ENCODE measurements at regions not wholly inside any gene's neighbourhood (a gene's known extent, or its start where the extent isn't known, plus 50 kb on each side); places are given as distances from the start of the nearest gene placed in this dataset.
A peak's percentile ranks its signal among the peaks of the same experiment; 100 is the strongest.
"Not testable (repeated sequence)": the region's sequence is repeated elsewhere in the genome, so short reads cannot be mapped to it uniquely, and the experiment has no call there.

DNA sequence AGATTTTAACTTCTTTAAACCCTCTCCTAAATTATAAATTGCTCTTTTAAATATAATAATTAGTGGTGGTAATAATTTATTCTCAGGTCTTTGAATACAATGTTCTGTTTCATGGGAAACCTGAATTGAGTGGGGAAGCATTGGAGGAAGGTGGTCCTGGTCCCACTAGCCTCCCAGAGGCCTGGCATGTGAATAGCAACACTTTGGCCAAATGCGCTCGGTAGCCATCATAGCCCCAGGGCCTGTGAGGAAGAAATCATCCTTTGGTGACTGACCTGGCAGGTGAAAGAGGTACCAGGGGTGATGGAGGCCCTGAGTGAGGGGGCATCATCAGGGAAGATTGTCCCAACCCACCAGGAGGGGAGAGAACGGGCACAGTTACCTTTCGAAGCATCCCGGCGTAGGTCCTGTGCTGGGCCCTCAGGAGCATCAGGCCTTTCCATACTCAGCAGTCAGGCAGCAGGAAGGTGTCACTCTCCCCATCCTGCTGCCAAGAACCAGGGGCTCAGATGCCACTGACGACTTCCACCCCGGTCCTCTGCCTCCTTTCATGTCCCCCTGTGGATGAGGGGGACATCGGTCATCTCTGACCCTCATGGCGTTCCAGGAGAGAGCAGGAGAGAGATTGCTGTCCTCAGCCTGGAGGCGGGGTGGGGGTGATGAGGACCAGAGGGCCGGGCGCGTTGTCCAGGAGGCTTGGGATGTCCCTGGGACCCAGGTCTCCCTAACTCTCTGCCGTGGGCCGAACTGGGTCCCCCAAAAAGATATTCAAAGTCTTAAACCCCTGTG, 78.6 kb upstream of the HPCAL1 start:
- Mint-ChIP-seq H3K27me3 (ENCODE audit: low read depth) (no peaks in the 10 kb centered on the region), H3K36me3 (ENCODE audit: low read depth) (no peaks in the 10 kb centered on the region), H3K9me3 (no peaks in the 10 kb centered on the region), H3K4me1 (ENCODE audit: low read depth) (no peaks in the 10 kb centered on the region), H3K27ac (no peak overlapping the region), H3K4me3 (no peak overlapping the region)
- DNase-seq (ENCODE audit: low spot score) = no peak

DNA sequence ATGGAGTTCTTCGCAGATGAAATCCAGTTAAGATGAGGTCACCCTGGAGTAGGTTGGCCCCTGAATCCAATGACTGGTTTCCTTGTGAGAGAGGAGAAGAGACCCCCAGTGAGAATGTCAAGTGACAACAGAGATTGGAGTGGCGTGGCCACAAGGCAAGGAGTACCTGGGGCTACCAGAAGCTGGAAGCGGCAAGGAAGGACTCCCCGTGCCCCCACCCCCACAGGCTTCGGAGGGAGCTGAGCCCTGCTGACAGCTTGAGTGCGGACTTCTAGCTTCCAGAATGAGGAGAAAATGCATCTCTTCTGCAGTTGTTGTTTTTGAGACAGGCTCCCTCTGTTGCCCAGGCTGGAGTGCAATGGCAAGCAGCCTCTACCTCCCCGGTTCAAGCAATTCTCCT, 78.0 kb upstream of the HPCAL1 start:
- H3K4me1 Mint-ChIP-seq (ENCODE audit: low read depth) = no peaks in the 10 kb centered on the region
- no peaks in the 10 kb centered on the region for H3K36me3 Mint-ChIP-seq (ENCODE audit: low read depth)
- H3K27me3 Mint-ChIP-seq (ENCODE audit: low read depth) = no peaks in the 10 kb centered on the region
- no peak for DNase-seq (ENCODE audit: low spot score)
- no peak overlapping the region for H3K4me3 Mint-ChIP-seq
- no peak overlapping the region for H3K27ac Mint-ChIP-seq
- no peaks in the 10 kb centered on the region for H3K9me3 Mint-ChIP-seq

DNA sequence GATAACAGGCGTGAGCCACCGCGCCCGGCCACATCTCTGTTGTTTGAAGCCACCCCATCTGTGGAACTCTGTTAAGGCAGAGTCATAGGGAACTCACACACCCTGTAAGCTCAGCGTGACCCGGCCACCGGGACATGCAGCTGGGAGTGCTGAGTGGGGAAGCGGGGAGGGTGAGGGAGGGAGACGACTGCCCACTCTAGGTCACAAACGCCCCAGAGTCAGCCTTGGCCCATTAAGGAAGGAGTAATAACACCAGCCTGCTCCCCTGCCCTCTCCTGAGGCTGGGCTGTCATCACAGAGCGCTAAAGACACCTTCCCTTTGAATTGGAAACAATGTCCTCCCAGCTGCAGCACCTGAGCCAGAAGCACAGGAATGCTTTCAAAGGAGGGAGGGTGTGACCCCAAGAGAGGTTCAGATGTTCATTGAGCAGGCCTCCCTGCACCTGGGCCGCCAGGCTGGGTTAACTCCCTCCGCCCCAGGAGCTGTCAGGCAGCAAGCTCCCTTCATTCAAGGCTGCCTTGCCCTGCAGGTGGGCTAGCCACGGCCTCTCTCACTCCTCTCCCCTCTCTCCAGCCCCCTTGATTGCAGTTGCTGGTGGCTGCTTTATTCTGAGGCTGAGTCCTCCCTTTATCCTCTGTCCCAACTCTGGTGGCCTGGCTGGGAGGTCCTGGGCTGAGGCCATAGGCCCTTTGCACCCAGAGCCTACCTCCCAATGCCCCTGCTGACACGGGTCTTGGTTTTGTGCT, 77.2 kb upstream of the HPCAL1 start:
- no peak overlapping the region for H3K4me3 Mint-ChIP-seq
- H3K4me1 Mint-ChIP-seq (ENCODE audit: low read depth) = no peaks in the 10 kb centered on the region
- DNase-seq (ENCODE audit: low spot score) = no peak
- H3K9me3 Mint-ChIP-seq = no peaks in the 10 kb centered on the region
- no peaks in the 10 kb centered on the region for H3K36me3 Mint-ChIP-seq (ENCODE audit: low read depth)
- H3K27me3 Mint-ChIP-seq (ENCODE audit: low read depth) = no peaks in the 10 kb centered on the region
- H3K27ac Mint-ChIP-seq = no peak overlapping the region

DNA sequence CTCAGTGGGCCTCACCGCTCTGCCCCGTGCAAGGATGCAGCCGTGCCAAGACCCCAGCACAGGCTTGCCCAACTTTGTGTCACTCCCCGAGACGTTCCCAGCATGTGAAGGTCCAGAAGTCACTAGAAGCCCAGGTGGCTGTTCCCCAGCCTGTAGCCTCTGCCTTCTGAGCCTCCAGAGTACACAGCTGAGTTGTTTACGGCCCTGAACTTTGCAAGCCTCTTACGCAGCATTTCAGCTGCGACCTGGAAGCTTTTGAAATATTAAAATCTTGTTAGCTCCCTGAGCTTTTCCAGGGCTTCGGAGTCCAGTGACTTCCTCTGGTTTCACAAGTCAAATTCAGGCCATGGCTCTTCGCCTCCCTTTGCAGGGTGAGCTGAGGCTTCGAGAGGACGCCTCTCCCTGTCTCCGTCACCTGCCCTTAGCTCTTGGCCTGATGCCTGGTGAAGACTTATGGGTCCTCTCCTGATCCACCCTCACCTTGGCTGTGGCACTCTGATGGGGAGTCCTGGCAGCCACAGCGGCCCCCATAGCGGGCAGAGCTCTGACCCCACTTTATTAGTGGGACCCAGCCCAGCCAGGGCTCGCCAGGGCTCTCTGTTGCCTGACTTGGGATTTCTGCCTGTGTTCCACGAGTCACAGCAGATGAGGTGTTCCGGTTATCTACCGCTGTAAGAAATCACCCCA, 76.5 kb upstream of the HPCAL1 start:
- no peak overlapping the region for H3K4me3 Mint-ChIP-seq
- H3K27me3 Mint-ChIP-seq (ENCODE audit: low read depth) = no peaks in the 10 kb centered on the region
- H3K27ac Mint-ChIP-seq = no peak overlapping the region
- H3K36me3 Mint-ChIP-seq (ENCODE audit: low read depth) = no peaks in the 10 kb centered on the region
- DNase-seq (ENCODE audit: low spot score) = no peak
- H3K9me3 Mint-ChIP-seq = no peaks in the 10 kb centered on the region
- no peaks in the 10 kb centered on the region for H3K4me1 Mint-ChIP-seq (ENCODE audit: low read depth)

DNA sequence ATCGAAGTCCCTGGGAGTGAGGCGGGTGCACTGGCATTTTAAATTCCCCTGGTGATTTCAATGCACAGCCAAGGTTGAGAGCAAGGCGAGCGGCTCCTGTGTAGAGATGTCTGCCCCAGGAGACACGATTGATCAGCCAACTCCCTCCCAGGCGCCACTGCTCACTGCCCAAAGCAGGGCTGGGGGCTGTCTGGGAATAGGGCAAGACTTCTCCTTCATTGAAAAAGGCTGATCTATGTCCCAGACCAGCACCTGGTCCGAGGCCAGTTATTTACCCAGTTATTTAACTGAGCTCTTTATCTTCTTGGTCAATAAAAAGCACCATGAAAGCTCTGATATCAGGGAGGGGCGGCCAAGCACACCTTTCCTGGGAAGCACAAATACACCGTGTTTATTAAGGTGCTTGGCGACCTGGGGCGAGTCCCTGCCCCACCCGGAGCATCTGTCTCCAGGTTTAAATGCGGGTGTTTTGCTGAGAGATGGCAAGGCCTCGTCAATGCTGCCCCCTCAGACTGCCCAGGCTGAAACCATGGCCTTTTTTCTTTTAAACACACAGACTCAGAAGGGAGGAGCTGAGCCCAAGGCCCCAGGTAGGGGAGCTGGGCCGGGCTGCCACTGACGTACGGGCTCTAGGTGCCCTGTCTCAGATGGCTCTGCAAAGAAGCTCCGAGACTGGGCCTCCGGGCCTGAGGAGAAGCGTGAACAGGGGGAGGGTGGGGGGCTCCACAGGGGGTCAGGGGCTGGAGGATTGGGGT, 73.9 kb upstream of the HPCAL1 start:
- Mint-ChIP-seq H3K4me1 (ENCODE audit: low read depth) (peaks cover 5% of the 10 kb centered on the region), H3K27me3 (ENCODE audit: low read depth) (peaks cover 2% of the 10 kb centered on the region), H3K4me3 (no peak overlapping the region), H3K27ac (no peak overlapping the region), H3K9me3 (peaks cover 4% of the 10 kb centered on the region), H3K36me3 (ENCODE audit: low read depth) (no peaks in the 10 kb centered on the region)
- no peak for DNase-seq (ENCODE audit: low spot score)

DNA sequence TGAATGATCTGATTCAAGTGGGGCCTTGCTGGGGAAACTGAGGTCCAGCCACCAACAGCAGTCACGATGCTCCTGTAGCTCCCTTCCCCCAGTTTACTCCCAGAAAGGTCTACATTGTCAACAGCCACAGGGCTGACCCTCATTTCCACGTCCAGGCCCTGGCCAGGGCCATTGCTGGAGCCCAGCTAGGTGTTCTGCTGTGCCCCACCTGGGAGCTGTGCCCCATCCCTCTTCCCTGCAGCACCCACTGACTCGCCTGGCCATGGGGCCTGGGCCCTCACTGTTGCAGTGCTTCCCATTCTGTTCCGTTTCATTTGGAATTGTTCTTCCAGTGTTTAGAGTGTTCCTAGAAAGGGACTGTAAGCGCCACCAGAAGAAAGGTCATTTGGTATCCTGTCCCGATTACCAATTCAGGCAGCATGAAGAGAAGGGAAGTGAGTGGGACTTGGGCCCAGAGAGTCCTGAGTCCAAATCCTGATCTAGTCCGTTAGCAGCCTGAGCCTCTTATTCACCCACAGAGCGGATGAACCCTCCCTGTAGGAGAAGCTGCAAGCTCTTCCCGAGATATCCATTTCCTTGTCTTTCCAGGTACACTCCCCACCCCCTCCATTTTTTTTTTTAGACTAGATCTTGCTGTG, 73.1 kb upstream of the HPCAL1 start:
- H3K27ac Mint-ChIP-seq = no peak overlapping the region
- H3K9me3 Mint-ChIP-seq = peaks cover 4% of the 10 kb centered on the region

DNA sequence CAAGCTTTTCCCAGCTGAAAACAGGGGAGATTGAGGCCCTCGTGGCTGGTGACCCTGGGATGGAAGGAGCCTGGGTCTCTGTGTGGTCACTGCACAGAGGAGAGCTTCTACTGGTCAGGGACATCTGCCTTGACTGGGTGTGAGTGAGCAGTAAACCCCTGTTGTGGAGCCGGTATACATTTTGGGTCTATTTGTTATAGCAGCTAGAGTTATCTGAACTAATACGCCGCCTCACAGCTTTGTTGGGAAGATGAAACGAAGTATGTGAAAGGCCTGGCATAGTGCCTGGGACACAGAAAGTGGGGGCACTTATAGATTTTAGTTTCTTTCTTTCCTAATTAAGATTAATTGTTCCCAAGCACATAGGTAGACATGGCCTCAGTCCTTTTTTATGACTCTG, 72.2 kb upstream of the HPCAL1 start:
- H3K36me3 Mint-ChIP-seq (ENCODE audit: low read depth) = no peaks in the 10 kb centered on the region
- no peak overlapping the region for H3K4me3 Mint-ChIP-seq
- no peak for DNase-seq (ENCODE audit: low spot score)
- H3K27ac Mint-ChIP-seq = no peak overlapping the region
- H3K4me1 Mint-ChIP-seq (ENCODE audit: low read depth) = peaks cover 5% of the 10 kb centered on the region
- peaks cover 4% of the 10 kb centered on the region for H3K9me3 Mint-ChIP-seq
- peaks cover 2% of the 10 kb centered on the region for H3K27me3 Mint-ChIP-seq (ENCODE audit: low read depth)

More for the DNA sequence above, 73.1 kb upstream of the HPCAL1 start:
- Mint-ChIP-seq H3K4me1 (ENCODE audit: low read depth) (peaks cover 5% of the 10 kb centered on the region), H3K27me3 (ENCODE audit: low read depth) (peaks cover 2% of the 10 kb centered on the region), H3K36me3 (ENCODE audit: low read depth) (no peaks in the 10 kb centered on the region), H3K4me3 (no peak overlapping the region)
- DNase-seq (ENCODE audit: low spot score) = no peak

DNA sequence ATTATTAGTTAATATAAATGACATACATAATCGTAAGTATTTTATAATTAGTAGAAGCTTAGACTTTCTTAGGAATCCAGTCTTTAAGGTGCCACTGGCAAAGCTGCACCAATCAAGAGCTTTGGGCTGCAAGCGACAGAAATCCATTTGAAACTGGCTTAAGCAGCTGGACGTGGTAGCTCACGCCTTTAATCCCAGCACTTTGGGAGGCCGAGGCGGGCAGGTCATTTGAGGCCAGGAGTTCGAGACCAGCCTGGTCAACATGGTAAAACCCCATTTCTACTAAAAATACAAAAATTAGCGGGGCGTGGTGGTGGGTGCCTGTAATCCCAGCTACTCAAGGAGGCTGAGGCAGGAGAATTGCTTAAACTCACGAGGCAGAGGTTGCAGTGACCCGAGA, 71.8 kb upstream of the HPCAL1 start:
- not testable (repeated sequence) for H3K4me1 Mint-ChIP-seq (ENCODE audit: low read depth); H3K9me3 Mint-ChIP-seq; H3K27me3 Mint-ChIP-seq (ENCODE audit: low read depth); H3K4me3 Mint-ChIP-seq; DNase-seq (ENCODE audit: low spot score); H3K27ac Mint-ChIP-seq; H3K36me3 Mint-ChIP-seq (ENCODE audit: low read depth)

DNA sequence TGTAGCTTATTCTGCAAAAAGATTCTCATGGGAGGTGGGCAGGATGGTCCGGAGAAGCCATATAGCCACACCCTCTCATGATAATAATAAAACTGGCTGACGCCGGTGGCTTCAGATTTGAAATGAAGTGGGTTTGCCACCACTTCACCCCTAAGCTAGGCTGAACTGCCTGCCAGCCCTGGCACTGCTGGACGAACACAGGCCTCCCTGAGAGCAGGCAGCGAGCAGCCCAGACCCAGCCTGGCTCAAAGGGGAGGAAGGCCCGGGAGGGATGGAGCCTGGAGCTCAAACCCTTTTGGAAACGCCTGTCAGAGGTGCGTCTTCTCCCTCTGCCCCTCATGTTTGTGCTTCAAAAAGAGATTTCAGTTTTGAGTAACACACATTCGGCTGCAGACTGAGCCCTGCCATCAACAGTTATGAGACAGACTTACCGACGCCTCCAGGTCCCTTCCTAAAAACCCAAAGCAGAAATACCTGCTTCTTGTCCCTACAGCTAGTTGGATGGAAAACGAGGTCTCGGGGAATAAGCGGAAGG, 71.1 kb upstream of the HPCAL1 start:
- no peak overlapping the region for H3K27ac Mint-ChIP-seq
- peaks cover 2% of the 10 kb centered on the region for H3K27me3 Mint-ChIP-seq (ENCODE audit: low read depth)

DNA sequence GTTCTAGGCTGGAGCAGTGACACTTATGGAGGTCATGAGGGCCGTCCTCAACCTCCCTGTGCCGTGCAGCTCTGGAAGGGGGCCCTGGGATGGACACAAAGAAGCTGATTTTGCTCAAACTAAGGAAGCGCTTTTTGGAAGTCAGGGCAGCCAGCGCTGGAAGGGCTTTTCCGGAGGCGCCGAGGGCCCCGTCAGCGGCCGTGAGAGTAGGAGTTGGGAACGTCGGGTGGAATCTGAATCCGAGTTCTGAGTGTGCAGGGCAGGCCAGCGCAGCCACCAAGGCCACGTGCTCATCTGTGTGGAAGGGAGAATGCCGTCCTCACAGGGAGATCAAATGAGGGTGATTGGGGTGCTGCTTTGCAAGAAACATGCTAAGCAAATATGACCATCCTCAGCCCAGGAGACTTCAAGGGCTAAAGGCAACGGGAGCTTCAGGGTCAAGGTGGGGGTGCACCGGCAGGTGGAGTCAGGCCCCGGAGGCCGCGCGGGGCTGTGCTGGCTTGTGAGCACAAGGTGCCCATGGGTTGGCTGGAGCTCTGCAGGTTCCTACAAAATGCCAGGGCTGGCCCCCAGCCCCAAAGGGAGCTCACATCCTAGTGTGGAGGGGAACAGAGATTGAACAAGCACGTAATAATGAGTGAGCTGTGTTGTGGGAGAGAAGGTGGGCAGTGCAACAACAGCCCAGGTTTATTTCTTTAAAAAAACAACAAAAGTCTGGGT, 70.4 kb upstream of the HPCAL1 start:
- H3K4me1 Mint-ChIP-seq (ENCODE audit: low read depth) = peaks cover 5% of the 10 kb centered on the region
- no peaks in the 10 kb centered on the region for H3K36me3 Mint-ChIP-seq (ENCODE audit: low read depth)
- H3K4me3 Mint-ChIP-seq = no peak overlapping the region
- H3K27me3 Mint-ChIP-seq (ENCODE audit: low read depth) = peaks cover 2% of the 10 kb centered on the region
- peaks cover 4% of the 10 kb centered on the region for H3K9me3 Mint-ChIP-seq
- H3K27ac Mint-ChIP-seq = no peak overlapping the region
- DNase-seq (ENCODE audit: low spot score) = no peak

More for the DNA sequence above, 71.1 kb upstream of the HPCAL1 start:
- H3K9me3 Mint-ChIP-seq = peaks cover 4% of the 10 kb centered on the region
- no peak for DNase-seq (ENCODE audit: low spot score)
- no peaks in the 10 kb centered on the region for H3K36me3 Mint-ChIP-seq (ENCODE audit: low read depth)
- H3K4me1 Mint-ChIP-seq (ENCODE audit: low read depth) = peaks cover 5% of the 10 kb centered on the region
- H3K4me3 Mint-ChIP-seq = no peak overlapping the region

DNA sequence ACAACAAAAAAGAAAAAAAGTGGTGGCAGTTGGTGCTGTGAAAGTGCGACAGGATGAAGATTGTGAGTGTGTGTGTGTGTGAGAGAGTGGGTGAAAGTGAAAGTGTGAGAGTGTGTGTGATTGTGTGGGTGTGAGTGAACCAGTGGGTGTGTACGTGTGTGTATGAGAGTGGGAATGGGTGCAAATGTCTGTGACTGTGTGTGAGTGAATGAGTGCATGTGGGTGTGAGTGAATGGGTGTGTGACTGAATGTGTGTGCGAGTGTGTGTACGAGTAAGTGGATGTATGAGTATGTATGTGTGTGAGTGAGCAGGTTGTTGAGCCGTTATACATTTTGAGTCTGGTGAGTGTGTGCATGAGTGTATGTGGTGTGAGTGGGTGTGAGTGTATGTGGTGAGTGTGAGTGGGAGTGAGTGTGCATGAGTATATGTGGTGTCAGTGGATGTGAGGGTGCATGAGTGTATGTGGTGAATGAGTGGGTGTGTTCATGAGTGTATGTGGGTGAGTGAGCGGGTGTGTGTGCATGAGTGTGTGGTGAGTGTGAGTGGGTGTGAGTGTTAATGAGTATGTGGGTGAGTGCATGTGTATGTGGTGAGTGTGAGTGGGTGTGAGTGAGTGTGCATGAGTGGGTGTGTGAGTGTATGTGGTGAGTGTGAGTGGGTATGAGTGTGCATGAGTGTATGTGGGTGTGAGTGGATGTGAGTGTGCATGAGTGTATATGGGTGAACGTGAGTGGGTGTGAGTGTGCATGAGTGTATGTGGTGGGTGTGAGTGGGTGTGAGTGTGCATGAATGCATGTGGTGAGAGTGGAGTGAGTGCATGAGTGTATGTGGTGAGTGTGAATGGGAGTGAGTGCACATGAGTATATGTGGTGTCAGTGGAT, 69.3 kb upstream of the HPCAL1 start:
- Mint-ChIP-seq H3K4me3 (no peak overlapping the region), H3K9me3 (peaks cover 4% of the 10 kb centered on the region), H3K27ac (peak overlapping the region; percentile 3), H3K36me3 (ENCODE audit: low read depth) (no peaks in the 10 kb centered on the region), H3K4me1 (ENCODE audit: low read depth) (peaks cover 5% of the 10 kb centered on the region), H3K27me3 (ENCODE audit: low read depth) (peaks cover 2% of the 10 kb centered on the region)
- no peak for DNase-seq (ENCODE audit: low spot score)

DNA sequence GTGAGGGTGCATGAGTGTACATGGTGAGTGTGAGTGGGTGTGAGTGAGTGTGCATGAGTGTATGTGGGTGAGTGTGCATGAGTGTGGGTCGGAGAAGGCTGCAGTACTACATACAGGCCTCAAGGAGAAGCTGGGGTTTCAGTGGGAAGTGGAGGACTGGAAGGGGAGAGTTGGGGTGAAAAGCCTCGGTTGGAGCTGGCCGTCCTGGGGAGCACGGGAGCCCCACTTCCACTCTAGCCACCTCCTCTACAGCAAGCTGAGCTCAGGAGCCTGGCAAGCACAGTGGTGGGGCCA, 68.7 kb upstream of the HPCAL1 start:
- no peak for DNase-seq (ENCODE audit: low spot score)
- peaks cover 2% of the 10 kb centered on the region for H3K27me3 Mint-ChIP-seq (ENCODE audit: low read depth)
- H3K4me3 Mint-ChIP-seq = no peak overlapping the region
- peaks cover 5% of the 10 kb centered on the region for H3K4me1 Mint-ChIP-seq (ENCODE audit: low read depth)
- H3K27ac Mint-ChIP-seq = no peak overlapping the region
- H3K36me3 Mint-ChIP-seq (ENCODE audit: low read depth) = no peaks in the 10 kb centered on the region
- H3K9me3 Mint-ChIP-seq = peaks cover 4% of the 10 kb centered on the region
